ENCODE measurements at regions not wholly inside any gene's neighbourhood (a gene's known extent, or its start where the extent isn't known, plus 50 kb on each side); places are given as distances from the start of the nearest gene placed in this dataset.

GRCh38 chr1:38243106-38243505, 196.5 kb upstream of the POU3F1 start:
- CTCF ChIA-PET, result no interaction called here
- H3K4me3 ChIP-seq (replicated peaks in 1 of 2; ENCODE audit: low read depth in 1 of 2, low read length in 2 of 2), result no peak overlapping the region
- no peak overlapping the region for H3K27ac ChIP-seq (ENCODE audit: low read depth, low read length)
- no peaks in the 10 kb centered on the region for H4K20me1 ChIP-seq (ENCODE audit: insufficient read depth)
- RAD21 ChIA-PET (ENCODE audit: low non-redundant PET in 1 of 2, low total read pairs in 2 of 2, uncharacterized antibody in 2 of 2, unreplicated experiment in 2 of 2), result no interaction called here
- TF ChIP-seq SIN3A (IDR thresholded peaks at IDR 0.05; ENCODE audit: low read depth) (no peak), ELF1 (IDR thresholded peaks at IDR 0.05; ENCODE audit: borderline replicate concordance, low read depth) (no peak)
- TF ChIP-seq, protein P1, sequence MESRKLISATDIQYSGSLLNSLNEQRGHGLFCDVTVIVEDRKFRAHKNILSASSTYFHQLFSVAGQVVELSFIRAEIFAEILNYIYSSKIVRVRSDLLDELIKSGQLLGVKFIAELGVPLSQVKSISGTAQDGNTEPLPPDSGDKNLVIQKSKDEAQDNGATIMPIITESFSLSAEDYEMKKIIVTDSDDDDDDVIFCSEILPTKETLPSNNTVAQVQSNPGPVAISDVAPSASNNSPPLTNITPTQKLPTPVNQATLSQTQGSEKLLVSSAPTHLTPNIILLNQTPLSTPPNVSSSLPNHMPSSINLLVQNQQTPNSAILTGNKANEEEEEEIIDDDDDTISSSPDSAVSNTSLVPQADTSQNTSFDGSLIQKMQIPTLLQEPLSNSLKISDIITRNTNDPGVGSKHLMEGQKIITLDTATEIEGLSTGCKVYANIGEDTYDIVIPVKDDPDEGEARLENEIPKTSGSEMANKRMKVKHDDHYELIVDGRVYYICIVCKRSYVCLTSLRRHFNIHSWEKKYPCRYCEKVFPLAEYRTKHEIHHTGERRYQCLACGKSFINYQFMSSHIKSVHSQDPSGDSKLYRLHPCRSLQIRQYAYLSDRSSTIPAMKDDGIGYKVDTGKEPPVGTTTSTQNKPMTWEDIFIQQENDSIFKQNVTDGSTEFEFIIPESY (IDR thresholded peaks at IDR 0.05; ENCODE audit: extremely low read depth, insufficient replicate concordance, low read length), result no peak
- POLR2A ChIA-PET, result no interaction called here
- H3K4me2 ChIP-seq (ENCODE audit: low read length), result no peak overlapping the region
- H3K27me3 ChIP-seq (ENCODE audit: insufficient read depth, low read length), result no peaks in the 10 kb centered on the region
- H3K9ac ChIP-seq (ENCODE audit: low read length), result no peak overlapping the region
- intact Hi-C loops (cut with micrococcal nuclease), result no loop called here
- DNase-seq (ENCODE audit: low read depth, low spot score) (no peak), ATAC-seq (no peak)
- H2AFZ ChIP-seq (ENCODE audit: low read depth, low read length, poor library complexity, severe bottlenecking), result no peak overlapping the region
- peaks cover 5 to 7% of the 10 kb centered on the region in 2 experiments; a peak in 2 of 4 replicates for H3K4me1 ChIP-seq (ENCODE audit: control insufficient read depth in 1 of 2, insufficient read depth in 2 of 2, low read length in 2 of 2)
- H3K9me2 ChIP-seq (ENCODE audit: insufficient read depth), result no peaks in the 10 kb centered on the region
- BruUV-seq (replicated peaks), result no TSS peak
- no peaks in the 10 kb centered on the region for H3K79me2 ChIP-seq (ENCODE audit: insufficient read depth, low read length)
- H3K36me3 ChIP-seq (ENCODE audit: control insufficient read depth in 1 of 2, insufficient read depth in 2 of 2, low read length in 2 of 2), result no peaks in the 10 kb centered on the region
- no peaks in the 10 kb centered on the region for H3K9me3 ChIP-seq (ENCODE audit: control insufficient read depth in 1 of 2, insufficient read depth in 1 of 2, low read depth in 1 of 2, low read length in 2 of 2)

- no peaks in the 10 kb centered on the region for H3K79me2 ChIP-seq (ENCODE audit: insufficient read depth, low read length)
- no peak overlapping the region for H3K4me3 ChIP-seq (replicated peaks in 1 of 2; ENCODE audit: low read depth in 1 of 2, low read length in 2 of 2)
- H3K9me2 ChIP-seq (ENCODE audit: insufficient read depth), result no peaks in the 10 kb centered on the region
- ChIA-PET CTCF (no interaction called here), POLR2A (no interaction called here), RAD21 (ENCODE audit: low non-redundant PET in 1 of 2, low total read pairs in 2 of 2, uncharacterized antibody in 2 of 2, unreplicated experiment in 2 of 2) (no interaction called here)
- no peak for DNase-seq (ENCODE audit: low read depth, low spot score)
- H3K9ac ChIP-seq (ENCODE audit: low read length), result no peak overlapping the region
- BruUV-seq (replicated peaks), result no TSS peak
- no peaks in the 10 kb centered on the region for H3K9me3 ChIP-seq (ENCODE audit: control insufficient read depth in 1 of 2, insufficient read depth in 1 of 2, low read depth in 1 of 2, low read length in 2 of 2)
- TF ChIP-seq ELF1 (IDR thresholded peaks at IDR 0.05; ENCODE audit: borderline replicate concordance, low read depth) (no peak), TCF7L2 (IDR thresholded peaks at IDR 0.05; ENCODE audit: borderline replicate concordance, extremely low read depth, insufficient read depth, insufficient read length) (no peak), EGR1 (IDR thresholded peaks at IDR 0.05; ENCODE audit: low read depth) (no peak), RAD21 (IDR thresholded peaks at IDR 0.05; ENCODE audit: low read depth) (no peak), ZFX (IDR thresholded peaks at IDR 0.05) (no peak), JUND (IDR thresholded peaks at IDR 0.05) (no peak), EZH2 (IDR thresholded peaks at IDR 0.05) (no peak), SIN3A (IDR thresholded peaks at IDR 0.05; ENCODE audit: low read depth) (no peak), SRF (IDR thresholded peaks at IDR 0.05; ENCODE audit: low read depth) (no peak), FOSL1 (IDR thresholded peaks at IDR 0.05; ENCODE audit: low read depth) (no peak), EZH2phosphoT487 (IDR thresholded peaks at IDR 0.05; ENCODE audit: borderline replicate concordance) (no peak)
- TF ChIP-seq, protein P2, sequence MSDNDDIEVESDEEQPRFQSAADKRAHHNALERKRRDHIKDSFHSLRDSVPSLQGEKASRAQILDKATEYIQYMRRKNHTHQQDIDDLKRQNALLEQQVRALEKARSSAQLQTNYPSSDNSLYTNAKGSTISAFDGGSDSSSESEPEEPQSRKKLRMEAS (IDR thresholded peaks at IDR 0.05), result no peak
- TF ChIP-seq, protein P3, sequence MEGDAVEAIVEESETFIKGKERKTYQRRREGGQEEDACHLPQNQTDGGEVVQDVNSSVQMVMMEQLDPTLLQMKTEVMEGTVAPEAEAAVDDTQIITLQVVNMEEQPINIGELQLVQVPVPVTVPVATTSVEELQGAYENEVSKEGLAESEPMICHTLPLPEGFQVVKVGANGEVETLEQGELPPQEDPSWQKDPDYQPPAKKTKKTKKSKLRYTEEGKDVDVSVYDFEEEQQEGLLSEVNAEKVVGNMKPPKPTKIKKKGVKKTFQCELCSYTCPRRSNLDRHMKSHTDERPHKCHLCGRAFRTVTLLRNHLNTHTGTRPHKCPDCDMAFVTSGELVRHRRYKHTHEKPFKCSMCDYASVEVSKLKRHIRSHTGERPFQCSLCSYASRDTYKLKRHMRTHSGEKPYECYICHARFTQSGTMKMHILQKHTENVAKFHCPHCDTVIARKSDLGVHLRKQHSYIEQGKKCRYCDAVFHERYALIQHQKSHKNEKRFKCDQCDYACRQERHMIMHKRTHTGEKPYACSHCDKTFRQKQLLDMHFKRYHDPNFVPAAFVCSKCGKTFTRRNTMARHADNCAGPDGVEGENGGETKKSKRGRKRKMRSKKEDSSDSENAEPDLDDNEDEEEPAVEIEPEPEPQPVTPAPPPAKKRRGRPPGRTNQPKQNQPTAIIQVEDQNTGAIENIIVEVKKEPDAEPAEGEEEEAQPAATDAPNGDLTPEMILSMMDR (IDR thresholded peaks at IDR 0.05 in 2 of 3, conservative IDR thresholded peaks at IDR 0.05 in 1 of 3; ENCODE audit: borderline replicate concordance in 1 of 3, insufficient read depth in 1 of 3, low read depth in 2 of 3, low read length in 2 of 3), result no peak
- TF ChIP-seq, protein P4, sequence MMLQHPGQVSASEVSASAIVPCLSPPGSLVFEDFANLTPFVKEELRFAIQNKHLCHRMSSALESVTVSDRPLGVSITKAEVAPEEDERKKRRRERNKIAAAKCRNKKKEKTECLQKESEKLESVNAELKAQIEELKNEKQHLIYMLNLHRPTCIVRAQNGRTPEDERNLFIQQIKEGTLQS (IDR thresholded peaks at IDR 0.05), result no peak
- H4K20me1 ChIP-seq (ENCODE audit: insufficient read depth), result no peaks in the 10 kb centered on the region
- no peak overlapping the region for H3K27ac ChIP-seq (ENCODE audit: low read depth, low read length)
- no peak overlapping the region for H2AFZ ChIP-seq (ENCODE audit: low read depth, low read length, poor library complexity, severe bottlenecking)
- peaks cover 2% of the 10 kb centered on the region for H3K27me3 ChIP-seq (ENCODE audit: insufficient read depth, low read length)
- H3K4me2 ChIP-seq (ENCODE audit: low read length), result no peak overlapping the region
- no peak for ATAC-seq
- intact Hi-C loops (cut with micrococcal nuclease), result no loop called here
- H3K36me3 ChIP-seq (ENCODE audit: control insufficient read depth in 1 of 2, insufficient read depth in 2 of 2, low read length in 2 of 2), result no peaks in the 10 kb centered on the region
- peaks cover 5 to 7% of the 10 kb centered on the region in 2 experiments; a peak in 2 of 4 replicates for H3K4me1 ChIP-seq (ENCODE audit: control insufficient read depth in 1 of 2, insufficient read depth in 2 of 2, low read length in 2 of 2)
Observed at GRCh38 chr1:38242506-38242905, 195.9 kb upstream of the POU3F1 start.
